Transverse colon (tissue), 4 donors: ENCODE measurements at regions not wholly inside any gene's neighbourhood (a gene's known extent, or its start where the extent isn't known, plus 50 kb on each side); places are given as distances from the start of the nearest gene placed in this dataset.
A peak's percentile ranks its signal among the peaks of the same experiment; 100 is the strongest.

ENCODE experiments used
- DNase-seq: peaks from one replicate; pipeline ENCODE4 v3.0.0-alpha.2; 2019
- H3K27ac ChIP-seq, 4 donors: fragments of 200-600 bp; sonication (generic); 2 replicates each; pipeline ENCODE4 v1.5.1; 2016 to 2018; ENCODE audit warnings: inconsistent platforms in 4 of 4
- H3K27me3 ChIP-seq: fragments of 200-600 bp; sonication (generic); 2 replicates; pipeline ENCODE4 v1.5.1; 2017; ENCODE audit warnings: inconsistent platforms
- H3K36me3 ChIP-seq, 4 donors: fragments of 200-600 bp; sonication (generic); 2 replicates each; pipeline ENCODE4 v1.5.1; 2017 to 2019; ENCODE audit warnings: inconsistent platforms in 4 of 4
- H3K4me1 ChIP-seq, 4 donors: fragments of 200-600 bp; sonication (generic); 2 replicates each; pipeline ENCODE4 v1.5.1; 2017 to 2020; ENCODE audit warnings: inconsistent platforms in 4 of 4
- H3K4me3 ChIP-seq, 4 donors: fragments of 200-600 bp; sonication (generic); 1 replicate in 1 of 4; 2 replicates in 3 of 4; pipeline versions ENCODE4 v1.5.1 to v1.6.1; 2017 to 2019; ENCODE audit warnings: inconsistent platforms in 4 of 4
- H3K9me3 ChIP-seq, 2 donors: fragments of 200-600 bp; sonication (generic); 2 replicates each; pipeline ENCODE4 v1.5.1; 2017 to 2019; ENCODE audit warnings: inconsistent platforms in 2 of 2
- CTCF ChIP-seq, 5 experiments: fragments of 200-600 bp in 3 of 5; fragments of 450-650 bp in 2 of 5; sonication (generic) in 3 of 5; IDR thresholded peaks; 1 replicate in 2 of 5; 2 replicates in 3 of 5; pipeline ENCODE4 v1.5.1; 2016 to 2017; ENCODE audit warnings: antibody characterized with exemption in 5 of 5, inconsistent platforms in 3 of 5, mild to moderate bottlenecking in 2 of 5, moderate library complexity in 1 of 5
- EP300 ChIP-seq: sonication (generic); formaldehyde crosslinking; IDR thresholded peaks from one replicate; pipeline ENCODE4 v1.6.1; 2017; ENCODE audit warnings: antibody characterized with exemption, low read depth
- POLR2A ChIP-seq: fragments of 450-650 bp; IDR thresholded peaks from one replicate; pipeline ENCODE4 v1.6.1; 2016; ENCODE audit warnings: antibody characterized with exemption, mild to moderate bottlenecking, moderate library complexity
- POLR2AphosphoS5 ChIP-seq, 3 donors: sonication (generic); formaldehyde crosslinking; IDR thresholded peaks; one replicate each; pipeline ENCODE4 v1.6.1; 2016; ENCODE audit warnings: antibody characterized with exemption in 3 of 3
- WGBS, 2 donors: methylation state at CpG; one replicate each; pipeline ENCODE4 v1.1.5; 2018; ENCODE audit warnings: low coverage in 1 of 2; 5-methylcytosine and 5-hydroxymethylcytosine counted together
- in situ Hi-C, 4 donors: fragments of 200-750 bp; cut with MboI; loops; one replicate each; pipeline versions ENCODE4 v1.15.0 to v1.15.1; 2017; ENCODE audit warnings: low sequenced_read_pairs in 3 of 4, low pct_ligation_motif_present in 1 of 4, low pct_unique_long_range_greater_than_20kb in 1 of 4
- intact Hi-C: fragments of 100-400 bp; cut with DNase I; formaldehyde crosslinking; loops from one replicate; pipeline ENCODE4 v1.15.1; 2023; ENCODE audit warnings: low total_unique reads

GRCh38 chr2:30362468-30363081 is 84.5 kb upstream of the LCLAT1 start:
- peaks cover 0 to 27% (median 2%) of the 10 kb centered on the region in 4 donors for H3K4me1 ChIP-seq
- H3K27me3 ChIP-seq = no peaks in the 10 kb centered on the region
- intact Hi-C loops = no loop called here
- no peaks in the 10 kb centered on the region for H3K36me3 ChIP-seq
- H3K9me3 ChIP-seq = no peaks in the 10 kb centered on the region
- H3K4me3 ChIP-seq = no peak overlapping the region
- DNase-seq = no peak
- in situ Hi-C loops = no loop called here
- TF ChIP-seq CTCF (IDR thresholded peaks at IDR 0.05) (no peak), POLR2AphosphoS5 (IDR thresholded peaks at IDR 0.05) (no peak), POLR2A (no peak), EP300 (no peak)
- H3K27ac ChIP-seq = peak overlapping the region in 3 of 4 donors; percentile 7 to 24 (median 23)
- 64 to 75% methylated on average over 3 to 4 of the region's 4 CpGs for whole genome bisulfite sequencing, 2 donors

GRCh38 chr2:30363406-30363805 is 83.6 kb upstream of the LCLAT1 start:
- in situ Hi-C loops = no loop called here
- 89 to 100% methylated on average over 3 of the region's 3 CpGs for WGBS, 2 donors
- no peak for DNase-seq
- intact Hi-C loops = no loop called here
- H3K9me3 ChIP-seq = no peaks in the 10 kb centered on the region
- no peak overlapping the region for H3K4me3 ChIP-seq
- TF ChIP-seq EP300 (no peak), CTCF (IDR thresholded peaks at IDR 0.05) (no peak), POLR2AphosphoS5 (IDR thresholded peaks at IDR 0.05) (no peak), POLR2A (no peak)
- no peaks in the 10 kb centered on the region for H3K27me3 ChIP-seq
- no peaks in the 10 kb centered on the region for H3K36me3 ChIP-seq
- no peak overlapping the region for H3K27ac ChIP-seq
- H3K4me1 ChIP-seq = peaks cover 0 to 27% (median 2%) of the 10 kb centered on the region in 4 donors

GRCh38 chr2:30365201-30365600 is 81.8 kb upstream of the LCLAT1 start:
- Histone ChIP-seq H3K27me3 (no peaks in the 10 kb centered on the region), H3K9me3 (no peaks in the 10 kb centered on the region), H3K27ac (no peak overlapping the region), H3K4me1 (peaks cover 0 to 16% (median under 1%) of the 10 kb centered on the region in 4 donors), H3K4me3 (no peak overlapping the region), H3K36me3 (no peaks in the 10 kb centered on the region)
- DNase-seq = no peak
- intact Hi-C loops = no loop called here
- in situ Hi-C loops = no loop called here
- TF ChIP-seq POLR2A = no peak
- 87% methylated on average over 10 of the region's 10 CpGs; no CpG with 5 or more reads in 1 of the 2 donors for WGBS, 2 donors

GRCh38 chr2:30366199-30366691 is 80.8 kb upstream of the LCLAT1 start:
- no peak overlapping the region for H3K27ac ChIP-seq
- no peak for DNase-seq
- H3K36me3 ChIP-seq = no peaks in the 10 kb centered on the region
- no peaks in the 10 kb centered on the region for H3K9me3 ChIP-seq
- in situ Hi-C loops (no loop called here), intact Hi-C loops (no loop called here)
- WGBS, 2 donors = 73 to 78% methylated on average over 8 to 10 of the region's 10 CpGs
- peaks cover 0 to 15% (median 0%) of the 10 kb centered on the region in 4 donors for H3K4me1 ChIP-seq
- TF ChIP-seq CTCF (IDR thresholded peaks at IDR 0.05) (no peak), POLR2A (no peak), POLR2AphosphoS5 (IDR thresholded peaks at IDR 0.05) (no peak), EP300 (no peak)
- no peak overlapping the region for H3K4me3 ChIP-seq
- H3K27me3 ChIP-seq = no peaks in the 10 kb centered on the region
